ENCODE measurements at regions not wholly inside any gene's neighbourhood (a gene's known extent, or its start where the extent isn't known, plus 50 kb on each side); places are given as distances from the start of the nearest gene placed in this dataset.
"Not testable (repeated sequence)": the region's sequence is repeated elsewhere in the genome, so short reads cannot be mapped to it uniquely, and the experiment has no call there.

DNA sequence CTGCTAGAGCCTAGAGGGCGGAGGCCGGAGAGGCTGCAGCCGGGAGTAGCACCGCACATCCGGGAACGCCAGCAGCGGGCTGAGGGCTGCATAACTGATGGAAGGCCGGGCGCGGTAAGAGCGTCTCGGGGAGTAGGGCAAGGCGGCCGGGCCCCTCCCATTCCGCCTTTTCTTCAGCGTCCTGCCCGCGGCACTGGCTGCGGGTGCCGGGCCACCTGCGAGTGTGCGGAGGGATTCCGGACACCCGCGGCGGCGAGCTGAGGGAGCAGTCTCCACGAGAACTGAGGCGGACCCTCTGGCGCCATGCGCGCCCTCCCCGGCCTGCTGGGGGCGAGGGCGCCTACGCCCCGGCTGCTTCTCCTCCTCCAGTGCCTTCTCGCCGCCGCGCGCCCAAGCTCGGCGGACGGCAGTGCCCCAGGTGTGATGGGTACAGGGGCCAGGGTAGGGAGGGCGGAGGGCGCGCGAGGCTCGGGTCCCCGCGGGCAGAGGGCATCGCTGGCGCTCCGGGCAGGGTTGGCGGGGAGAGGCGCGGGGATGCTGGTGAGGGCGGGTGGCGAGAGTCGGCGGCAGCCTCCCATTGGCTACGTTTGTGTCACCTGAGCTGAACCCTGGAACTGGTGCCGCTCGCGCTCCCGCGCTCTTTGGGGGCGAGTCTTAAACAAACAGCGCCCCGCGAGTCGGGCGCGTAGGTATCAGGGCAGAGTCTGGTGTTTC lies 334.4 kb downstream of the SRGAP2C start:
- DNase-seq: no peak

GRCh38 chr1:121519756-121520286 lies 335.0 kb downstream of the SRGAP2C start:
- DNase-seq: not testable (repeated sequence)

GRCh38 chr1:121522061-121522759 lies 337.4 kb downstream of the SRGAP2C start:
- DNase-seq: no peak

DNA sequence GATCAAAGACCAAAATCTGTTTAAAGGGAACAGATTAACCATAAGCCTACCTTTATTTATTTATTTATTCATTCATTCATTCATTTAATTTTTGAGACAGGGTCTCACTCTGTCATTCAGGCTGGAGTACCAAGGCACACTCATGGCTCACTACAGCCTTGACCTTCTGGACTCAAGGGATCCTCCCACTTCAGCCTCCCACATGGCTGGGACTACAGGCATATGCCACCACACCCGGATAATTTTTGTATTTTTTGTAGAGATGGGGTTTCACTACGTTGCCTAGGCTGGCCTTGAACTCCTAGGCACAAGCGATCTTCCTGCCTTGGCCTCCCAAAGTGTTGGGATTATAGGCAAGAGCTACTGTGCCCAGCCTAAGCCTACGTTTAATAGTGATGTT lies 338.3 kb downstream of the SRGAP2C start:
- not testable (repeated sequence) for DNase-seq

GRCh38 chr1:121525355-121525754 lies 340.6 kb downstream of the SRGAP2C start:
- DNase-seq: no peak

DNA sequence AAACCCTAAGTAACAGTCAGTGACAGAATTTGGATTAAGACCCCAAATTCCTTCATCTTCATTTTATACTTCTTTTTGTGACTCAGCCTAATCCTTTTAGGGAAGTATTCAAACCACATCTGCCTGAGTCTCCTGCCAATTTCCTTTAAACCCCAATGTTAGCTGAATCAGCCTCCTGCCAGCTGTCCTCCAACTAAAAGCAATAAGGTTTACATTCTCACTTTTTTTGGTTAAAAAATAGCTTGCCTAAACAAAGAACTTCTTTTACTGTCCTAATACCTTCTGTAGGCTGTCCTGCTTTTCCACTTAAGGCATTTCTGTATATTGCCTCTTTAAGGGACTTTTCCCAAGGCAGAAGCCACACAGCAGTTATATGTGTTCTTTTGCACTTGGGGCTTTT lies 344.2 kb downstream of the SRGAP2C start:
- not testable (repeated sequence) for DNase-seq

DNA sequence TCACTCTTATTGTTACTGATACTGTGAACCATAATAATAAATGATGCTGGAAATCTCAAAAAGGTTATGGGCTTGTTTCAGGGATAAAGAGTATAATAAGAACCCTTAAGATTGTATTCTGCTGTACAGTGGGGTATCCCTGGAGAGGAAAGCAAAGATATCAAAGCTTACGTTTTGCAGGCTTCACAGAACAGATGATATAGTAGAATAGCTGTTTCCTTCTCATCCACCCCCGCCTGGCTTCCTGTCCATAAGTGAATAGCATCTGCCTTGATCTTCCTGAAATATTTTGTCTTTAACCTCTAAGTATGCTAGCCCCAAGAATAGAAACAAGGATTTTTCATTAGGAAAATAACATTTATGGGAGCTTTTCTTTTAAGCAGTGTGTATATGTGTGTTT lies 345.3 kb downstream of the SRGAP2C start:
- not testable (repeated sequence) for DNase-seq

DNA sequence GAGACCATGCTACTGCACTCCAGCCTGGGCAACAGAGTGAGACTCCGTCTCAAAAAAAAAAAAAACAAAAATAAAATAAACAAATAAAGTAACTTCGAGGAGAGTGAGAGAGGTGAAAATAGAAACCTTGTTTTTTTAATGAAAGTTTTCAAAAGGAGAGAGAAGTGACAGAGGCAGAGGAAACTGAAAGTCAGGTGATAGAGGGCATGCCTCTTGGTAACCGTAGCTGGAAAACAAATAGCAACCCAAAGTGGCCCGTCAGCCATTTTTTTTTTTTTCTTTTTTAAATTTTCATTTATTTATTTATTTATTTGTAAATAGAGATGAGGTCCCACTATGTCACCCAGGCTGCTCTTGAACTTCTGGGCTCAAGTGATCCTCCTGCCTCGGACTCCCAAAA lies 347.0 kb downstream of the SRGAP2C start:
- DNase-seq: not testable (repeated sequence)

DNA sequence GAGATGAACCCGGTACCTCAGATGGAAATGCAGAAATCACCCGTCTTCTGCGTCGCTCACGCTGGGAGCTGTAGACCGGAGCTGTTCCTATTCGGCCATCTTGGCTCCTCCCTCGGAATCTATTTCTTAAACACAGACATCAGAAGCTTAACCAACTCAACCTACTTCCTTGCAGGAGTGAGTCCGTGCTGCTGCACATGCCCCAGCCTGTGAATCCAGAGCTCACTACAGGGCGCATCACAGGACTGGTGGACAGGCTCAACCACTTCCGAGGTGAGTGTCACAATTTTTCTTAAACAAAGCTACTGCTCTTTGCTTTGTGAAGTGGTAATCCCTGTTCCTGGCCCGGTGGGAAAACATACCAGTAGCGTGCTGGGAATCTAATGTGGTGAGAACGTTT lies 353.4 kb downstream of the SRGAP2C start:
- not testable (repeated sequence) for DNase-seq

- DNase-seq: no peak
These were observed 354.3 kb downstream of the SRGAP2C start for GRCh38 chr1:121538943-121539575.

- not testable (repeated sequence) for DNase-seq
These were observed 359.2 kb downstream of the SRGAP2C start for GRCh38 chr1:121543988-121544387.

GRCh38 chr1:121544500-121544899 lies 359.7 kb downstream of the SRGAP2C start:
- DNase-seq: no peak

DNA sequence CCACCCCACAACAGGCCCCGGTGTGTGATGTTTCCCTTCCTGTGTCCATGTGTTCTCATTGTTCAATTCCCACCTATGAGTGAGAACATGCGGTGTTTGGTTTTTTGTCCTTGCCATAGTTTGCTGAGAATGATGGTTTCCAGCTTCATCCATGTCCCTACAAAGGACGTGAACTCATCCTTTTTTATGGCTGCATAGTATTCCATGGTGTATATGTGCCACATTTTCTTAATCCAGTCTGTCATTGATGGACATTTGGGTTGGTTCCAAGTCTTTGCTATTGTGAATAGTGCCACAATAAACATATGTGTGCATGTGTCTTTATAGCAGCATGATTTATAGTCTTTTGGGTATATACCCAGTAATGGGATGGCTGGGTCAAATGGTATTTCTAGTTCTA lies 361.1 kb downstream of the SRGAP2C start:
- DNase-seq: not testable (repeated sequence)

- no peak for DNase-seq
These were observed 362.2 kb downstream of the SRGAP2C start for GRCh38 chr1:121546830-121547591.

- DNase-seq: not testable (repeated sequence)
These were observed 363.0 kb downstream of the SRGAP2C start for GRCh38 chr1:121547726-121548125.

DNA sequence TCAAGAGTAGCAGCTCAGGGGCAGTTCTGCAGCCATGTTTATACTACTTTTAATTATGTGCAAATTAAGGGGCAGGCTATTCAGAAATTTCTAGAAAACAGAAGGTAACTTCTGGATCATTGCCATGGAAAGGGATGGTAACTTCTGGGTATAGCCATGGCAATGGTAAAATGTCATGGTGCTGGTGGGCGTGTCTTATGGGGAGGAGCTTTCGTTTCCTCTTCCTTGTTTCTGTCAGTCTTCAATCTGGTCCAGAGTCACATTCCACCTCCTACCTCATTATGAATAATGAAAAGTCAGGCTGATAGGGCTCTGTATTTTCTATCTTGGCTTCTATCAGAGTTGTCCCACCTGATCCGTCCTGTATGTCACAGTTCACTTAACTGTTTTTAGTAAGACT lies 366.0 kb downstream of the SRGAP2C start:
- not testable (repeated sequence) for DNase-seq

DNA sequence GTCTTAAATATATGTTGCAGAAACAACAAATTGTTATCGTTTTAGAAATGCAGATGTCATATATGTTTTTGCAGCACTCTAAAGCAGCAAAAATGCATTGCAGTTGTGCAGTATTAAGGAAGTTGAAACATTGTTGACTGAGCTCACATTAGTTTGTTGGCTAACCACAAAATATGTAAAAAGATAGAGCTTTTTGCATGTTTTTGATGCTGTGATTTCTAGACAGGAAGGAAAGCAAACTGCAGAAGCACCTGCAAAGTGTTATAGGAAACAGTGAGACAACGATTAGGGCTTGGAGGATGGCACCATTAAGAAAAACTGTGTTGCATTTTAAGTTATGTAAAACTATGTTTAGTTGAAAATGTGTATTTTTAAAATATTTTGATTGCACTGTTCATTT lies 366.7 kb downstream of the SRGAP2C start:
- DNase-seq: not testable (repeated sequence)

DNA sequence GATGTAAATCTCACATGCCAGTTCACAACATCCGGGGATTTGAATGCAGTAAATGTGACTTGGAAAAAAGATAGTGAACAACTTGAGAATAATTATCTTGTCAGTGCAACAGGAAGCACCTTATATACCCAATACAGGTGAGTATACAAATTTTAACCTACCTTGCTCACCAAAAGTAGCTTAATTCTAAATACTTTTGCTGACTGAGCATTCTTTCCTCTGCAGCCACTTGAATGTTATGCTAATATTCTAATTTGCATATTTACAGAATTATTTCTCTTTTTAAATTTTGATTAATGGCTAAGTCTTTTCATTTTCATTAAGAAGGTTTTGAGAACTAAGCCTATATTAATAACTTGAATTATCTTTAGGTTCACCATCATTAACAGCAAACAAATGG lies 371.8 kb downstream of the SRGAP2C start:
- DNase-seq: not testable (repeated sequence)

DNA sequence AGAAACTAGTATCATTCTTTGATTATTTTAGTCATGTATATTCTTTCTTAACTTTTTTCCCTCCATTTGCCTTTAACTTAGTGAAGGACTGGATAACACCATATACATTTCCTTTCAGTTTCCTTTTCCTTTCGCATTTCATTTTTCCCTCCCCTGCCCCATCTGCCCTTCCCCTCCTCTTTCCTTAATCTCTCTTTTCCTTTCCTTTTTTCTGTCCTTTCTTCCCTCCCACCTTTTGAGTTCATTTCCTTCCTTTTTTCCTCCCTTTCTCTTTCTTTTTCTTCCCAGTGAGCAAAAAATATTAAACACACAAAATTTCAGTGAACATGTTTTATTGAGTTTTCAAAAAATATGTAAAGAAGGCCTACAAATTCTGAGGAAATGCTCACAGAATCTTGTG lies 373.3 kb downstream of the SRGAP2C start:
- not testable (repeated sequence) for DNase-seq

DNA sequence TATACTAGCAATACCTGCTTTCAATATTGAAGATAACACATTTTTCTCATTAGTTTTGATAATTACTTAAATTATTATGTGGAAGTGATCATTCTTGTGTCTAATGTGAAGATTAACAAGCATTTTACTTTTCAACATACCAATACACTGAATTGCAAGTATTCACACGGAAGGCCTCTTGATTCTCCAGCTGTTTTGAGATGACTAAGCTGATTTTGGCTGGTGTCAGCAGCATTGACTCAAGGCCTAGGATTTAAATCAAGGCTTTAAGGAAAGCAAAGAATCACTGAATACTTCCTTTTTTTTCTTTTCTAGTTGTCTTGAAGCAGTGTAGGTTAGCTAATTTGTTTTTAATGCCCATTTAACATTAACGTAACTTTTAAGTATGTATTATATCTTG lies 373.7 kb downstream of the SRGAP2C start:
- DNase-seq: peak; percentile 3

DNA sequence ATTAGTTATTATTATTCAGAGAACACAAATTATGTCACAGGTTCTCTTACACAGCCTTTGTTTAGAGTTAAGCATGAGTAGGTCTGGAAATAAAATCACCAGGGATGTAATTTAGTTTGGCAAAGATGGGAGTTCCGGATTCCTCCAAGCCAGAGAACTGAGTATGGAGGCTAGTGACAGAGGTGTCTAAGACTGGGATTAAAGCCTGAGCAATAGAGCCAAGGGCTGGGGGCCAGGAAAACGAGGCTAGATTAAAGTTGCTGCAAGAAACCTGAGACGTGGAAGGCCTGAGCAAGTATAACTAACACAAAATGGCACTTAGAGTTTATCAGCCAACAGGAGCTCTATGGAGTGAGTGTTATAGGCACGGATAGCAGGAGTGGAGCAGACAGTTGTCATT lies 381.6 kb downstream of the SRGAP2C start:
- DNase-seq: no peak

- no peak for DNase-seq
These were observed 384.7 kb downstream of the SRGAP2C start for GRCh38 chr1:121569428-121569827.
